ENCODE measurements at regions not wholly inside any gene's neighbourhood (a gene's known extent, or its start where the extent isn't known, plus 50 kb on each side); places are given as distances from the start of the nearest gene placed in this dataset.
"Not testable (repeated sequence)": the region's sequence is repeated elsewhere in the genome, so short reads cannot be mapped to it uniquely, and the experiment has no call there.

DNA sequence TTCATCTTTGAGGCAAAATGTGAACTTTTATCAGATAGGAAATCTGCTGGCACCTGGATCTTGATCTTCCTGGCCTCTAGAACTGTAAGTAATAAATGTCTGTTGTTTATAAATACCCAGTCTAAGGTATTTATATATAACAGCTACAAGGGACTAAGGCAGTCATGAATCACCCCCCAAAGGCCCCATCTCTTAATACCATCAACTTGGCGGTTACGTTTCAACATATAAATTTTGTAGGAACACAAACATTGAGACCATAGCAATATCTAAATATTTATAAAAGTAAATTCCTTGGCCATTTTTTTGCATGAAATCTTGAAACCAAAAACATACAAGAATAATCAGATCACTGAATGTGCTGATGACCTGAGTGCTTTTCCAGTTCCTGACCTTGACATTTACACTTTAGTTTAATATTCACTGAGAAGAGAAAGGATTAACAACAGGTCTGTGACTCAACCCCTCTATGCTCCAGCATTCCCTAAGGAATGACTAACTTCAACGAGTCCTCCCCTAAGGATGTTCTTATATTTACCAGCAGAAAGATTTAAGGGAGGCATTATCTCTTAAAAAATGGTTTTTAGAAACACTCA, 1438.5 kb upstream of the CELF2 start:
- H3K36me3 ChIP-seq (ENCODE audit: insufficient read depth, low read depth, low read length) = no peaks in the 10 kb centered on the region
- H3K9me3 ChIP-seq (ENCODE audit: insufficient read depth, low read depth, low read length) = no peaks in the 10 kb centered on the region
- no peak overlapping the region for H3K9ac ChIP-seq (ENCODE audit: low read depth, low read length)
- H3K4me3 ChIP-seq (ENCODE audit: low read length) = no peak overlapping the region
- no peak overlapping the region for H3K27ac ChIP-seq (ENCODE audit: low read length)
- H3K27me3 ChIP-seq (ENCODE audit: insufficient read depth, low read length) = no peaks in the 10 kb centered on the region
- H3K4me1 ChIP-seq (ENCODE audit: insufficient read depth, low read length) = no peaks in the 10 kb centered on the region

GRCh38 chr10:9582803-9583202, 1434.9 kb upstream of the CELF2 start:
- not testable (repeated sequence) for H3K27me3 ChIP-seq (ENCODE audit: insufficient read depth, low read length); H3K9ac ChIP-seq (ENCODE audit: low read depth, low read length); H3K27ac ChIP-seq (ENCODE audit: low read length); H3K36me3 ChIP-seq (ENCODE audit: insufficient read depth, low read depth, low read length); H3K4me1 ChIP-seq (ENCODE audit: insufficient read depth, low read length); H3K4me3 ChIP-seq (ENCODE audit: low read length); H3K9me3 ChIP-seq (ENCODE audit: insufficient read depth, low read depth, low read length)

DNA sequence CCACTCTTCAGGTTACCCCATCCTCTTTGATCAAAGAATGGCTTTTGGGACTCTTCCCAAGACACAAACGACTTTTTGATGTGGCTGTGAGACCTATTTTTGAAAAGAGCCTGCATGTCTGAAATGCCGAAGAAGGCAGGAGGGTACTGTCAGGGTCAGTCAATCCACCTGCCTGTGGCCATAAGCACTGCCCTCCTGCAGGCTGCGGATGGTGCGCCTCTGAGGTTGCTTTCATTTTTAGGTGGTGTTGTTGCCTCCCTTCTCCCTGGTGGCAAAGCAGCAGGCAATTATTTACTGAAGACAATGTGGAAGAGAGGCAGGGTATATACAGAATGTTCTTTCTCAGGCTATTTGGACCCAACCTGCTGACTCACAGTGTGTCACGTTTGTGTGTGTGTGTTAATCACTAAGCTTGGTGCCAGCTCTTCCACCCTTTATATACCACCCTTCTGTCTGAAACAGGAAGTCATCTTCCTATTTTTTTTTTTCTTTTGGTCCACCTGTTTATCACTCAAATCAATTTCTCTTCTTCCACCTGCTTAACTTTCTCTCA, 1421.2 kb upstream of the CELF2 start:
- H3K36me3 ChIP-seq (ENCODE audit: insufficient read depth, low read depth, low read length) = no peaks in the 10 kb centered on the region
- H3K27ac ChIP-seq (ENCODE audit: low read length) = no peak overlapping the region
- no peak overlapping the region for H3K9ac ChIP-seq (ENCODE audit: low read depth, low read length)
- no peak overlapping the region for H3K4me3 ChIP-seq (ENCODE audit: low read length)
- no peaks in the 10 kb centered on the region for H3K9me3 ChIP-seq (ENCODE audit: insufficient read depth, low read depth, low read length)
- H3K27me3 ChIP-seq (ENCODE audit: insufficient read depth, low read length) = no peaks in the 10 kb centered on the region
- peaks cover 4% of the 10 kb centered on the region; the same call in 1 of the 2 replicates for H3K4me1 ChIP-seq (ENCODE audit: insufficient read depth, low read length)

DNA sequence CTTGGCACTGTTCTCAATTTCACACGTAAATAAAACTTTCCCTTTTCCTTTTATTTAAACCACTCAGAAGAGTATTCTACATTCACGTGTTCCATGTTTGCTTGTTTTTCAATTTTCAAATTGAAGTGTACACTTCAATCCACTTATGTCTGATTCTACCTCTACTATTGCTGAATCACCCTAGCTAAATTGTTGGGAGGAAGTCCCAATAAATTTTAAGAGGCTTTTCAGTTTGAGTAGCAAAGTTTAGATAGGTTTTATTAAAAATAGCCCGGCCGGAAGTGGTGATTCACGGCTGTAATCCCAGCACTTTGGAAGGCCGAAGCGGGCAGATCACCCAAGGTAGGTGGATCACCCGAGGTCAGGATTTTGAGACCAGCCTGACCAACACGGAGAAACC, 1414.7 kb upstream of the CELF2 start:
- Histone ChIP-seq H3K4me3 (ENCODE audit: low read length) (no peak overlapping the region), H3K36me3 (ENCODE audit: insufficient read depth, low read depth, low read length) (no peaks in the 10 kb centered on the region), H3K9me3 (ENCODE audit: insufficient read depth, low read depth, low read length) (no peaks in the 10 kb centered on the region), H3K27me3 (ENCODE audit: insufficient read depth, low read length) (no peaks in the 10 kb centered on the region), H3K4me1 (ENCODE audit: insufficient read depth, low read length) (peaks cover 12% of the 10 kb centered on the region; the same call in 1 of the 2 replicates), H3K9ac (ENCODE audit: low read depth, low read length) (no peak overlapping the region), H3K27ac (ENCODE audit: low read length) (no peak overlapping the region)

- H3K27me3 ChIP-seq (ENCODE audit: insufficient read depth, low read length) = no peaks in the 10 kb centered on the region
- H3K9me3 ChIP-seq (ENCODE audit: insufficient read depth, low read depth, low read length) = no peaks in the 10 kb centered on the region
- H3K9ac ChIP-seq (ENCODE audit: low read depth, low read length) = no peak overlapping the region
- H3K36me3 ChIP-seq (ENCODE audit: insufficient read depth, low read depth, low read length) = no peaks in the 10 kb centered on the region
- H3K27ac ChIP-seq (ENCODE audit: low read length) = no peak overlapping the region
- peaks cover 9% of the 10 kb centered on the region; the same call in 1 of the 2 replicates for H3K4me1 ChIP-seq (ENCODE audit: insufficient read depth, low read length)
- no peak overlapping the region for H3K4me3 ChIP-seq (ENCODE audit: low read length)
Measured at GRCh38 chr10:9603972-9604371, 1413.7 kb upstream of the CELF2 start.

DNA sequence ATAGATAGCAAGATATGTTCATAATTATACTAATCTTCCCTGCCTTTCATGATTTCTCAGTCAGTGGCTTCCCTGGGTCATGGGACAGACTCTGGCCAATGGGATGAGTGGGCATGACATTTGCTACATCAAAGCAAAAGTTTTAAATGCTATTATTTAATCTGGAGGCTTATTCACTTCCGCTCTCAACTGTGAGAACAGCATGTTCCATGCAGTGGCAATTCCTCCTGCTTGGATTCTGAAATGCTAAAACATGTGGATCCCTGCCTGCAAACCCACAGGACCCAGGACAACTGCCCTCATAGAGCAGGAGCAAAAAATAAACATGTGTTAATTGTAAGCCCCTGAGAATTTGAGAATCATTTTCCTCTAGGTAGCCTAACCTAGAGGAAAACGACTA, 1412.4 kb upstream of the CELF2 start:
- no peaks in the 10 kb centered on the region for H3K9me3 ChIP-seq (ENCODE audit: insufficient read depth, low read depth, low read length)
- no peak overlapping the region for H3K4me3 ChIP-seq (ENCODE audit: low read length)
- H3K27me3 ChIP-seq (ENCODE audit: insufficient read depth, low read length) = no peaks in the 10 kb centered on the region
- H3K9ac ChIP-seq (ENCODE audit: low read depth, low read length) = no peak overlapping the region
- H3K36me3 ChIP-seq (ENCODE audit: insufficient read depth, low read depth, low read length) = no peaks in the 10 kb centered on the region
- peaks cover 9% of the 10 kb centered on the region; the same call in 1 of the 2 replicates for H3K4me1 ChIP-seq (ENCODE audit: insufficient read depth, low read length)
- no peak overlapping the region for H3K27ac ChIP-seq (ENCODE audit: low read length)

GRCh38 chr10:9608602-9609001, 1409.1 kb upstream of the CELF2 start:
- peaks cover 9% of the 10 kb centered on the region; the same call in 1 of the 2 replicates for H3K4me1 ChIP-seq (ENCODE audit: insufficient read depth, low read length)
- H3K27me3 ChIP-seq (ENCODE audit: insufficient read depth, low read length) = no peaks in the 10 kb centered on the region
- H3K9ac ChIP-seq (ENCODE audit: low read depth, low read length) = no peak overlapping the region
- no peak overlapping the region for H3K4me3 ChIP-seq (ENCODE audit: low read length)
- H3K27ac ChIP-seq (ENCODE audit: low read length) = no peak overlapping the region
- H3K9me3 ChIP-seq (ENCODE audit: insufficient read depth, low read depth, low read length) = no peaks in the 10 kb centered on the region
- H3K36me3 ChIP-seq (ENCODE audit: insufficient read depth, low read depth, low read length) = no peaks in the 10 kb centered on the region

DNA sequence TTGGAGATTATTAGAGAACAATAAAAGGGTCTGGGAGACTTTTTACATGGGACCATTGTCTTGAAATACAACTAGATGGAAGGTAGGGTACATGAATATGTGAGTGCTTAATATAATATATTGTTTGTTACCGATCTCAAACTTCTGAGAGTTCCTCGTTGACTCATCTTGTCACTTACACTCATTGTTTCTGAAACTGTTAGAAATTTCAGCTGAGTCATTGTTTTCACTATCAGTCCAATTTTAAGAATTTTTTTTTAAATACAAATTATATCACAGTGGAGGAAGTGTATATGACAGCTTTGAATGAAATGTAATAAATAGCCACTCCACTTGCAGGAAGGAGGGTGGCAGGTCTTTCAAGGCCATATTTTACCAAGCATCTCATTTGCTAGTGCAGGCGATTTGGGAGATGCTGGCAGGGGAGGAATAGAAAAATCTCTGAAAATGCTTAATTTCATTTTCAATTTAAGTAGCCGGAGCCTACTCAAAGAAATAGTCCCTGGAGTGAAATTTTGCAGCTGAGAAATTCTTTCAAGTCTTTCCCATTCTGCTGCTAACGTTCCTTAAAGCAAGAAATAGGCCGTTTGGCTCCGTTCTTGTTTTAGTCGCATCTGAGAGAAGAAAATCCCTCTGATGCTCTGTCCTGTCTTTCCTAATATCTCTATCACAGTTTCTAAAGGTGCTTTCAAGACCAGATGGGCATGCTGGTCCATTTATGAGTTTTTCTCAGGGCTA, 1404.2 kb upstream of the CELF2 start:
- H3K4me1 ChIP-seq (ENCODE audit: insufficient read depth, low read length) = no peaks in the 10 kb centered on the region
- no peaks in the 10 kb centered on the region for H3K36me3 ChIP-seq (ENCODE audit: insufficient read depth, low read depth, low read length)
- no peaks in the 10 kb centered on the region for H3K27me3 ChIP-seq (ENCODE audit: insufficient read depth, low read length)
- no peak overlapping the region for H3K27ac ChIP-seq (ENCODE audit: low read length)
- H3K9me3 ChIP-seq (ENCODE audit: insufficient read depth, low read depth, low read length) = no peaks in the 10 kb centered on the region
- H3K9ac ChIP-seq (ENCODE audit: low read depth, low read length) = no peak overlapping the region
- no peak overlapping the region for H3K4me3 ChIP-seq (ENCODE audit: low read length)

DNA sequence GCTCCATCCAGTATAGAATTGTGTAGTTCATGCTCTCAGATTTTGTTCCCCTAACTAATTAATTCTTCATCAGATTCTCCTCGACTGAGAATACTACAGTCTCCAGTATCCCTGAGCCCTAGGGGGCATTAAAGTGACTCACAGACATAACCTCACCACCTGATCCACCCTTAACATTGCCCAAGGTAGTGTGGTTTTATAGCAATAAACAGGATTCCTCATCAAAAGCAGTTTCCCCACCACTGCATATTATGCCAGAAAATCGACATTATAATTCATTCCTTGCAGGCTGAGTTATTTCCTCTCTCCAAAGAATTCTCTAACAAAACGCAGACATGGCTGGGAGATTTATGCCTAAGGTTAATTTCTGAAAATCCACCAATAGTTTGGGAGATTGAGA, 1402.5 kb upstream of the CELF2 start:
- Histone ChIP-seq H3K27ac (ENCODE audit: low read length) (no peak overlapping the region), H3K4me3 (ENCODE audit: low read length) (no peak overlapping the region), H3K4me1 (ENCODE audit: insufficient read depth, low read length) (no peaks in the 10 kb centered on the region), H3K9me3 (ENCODE audit: insufficient read depth, low read depth, low read length) (0 out of 2 replicates have a peak, but pooled peaks cover 7% of the 10 kb centered on the region), H3K9ac (ENCODE audit: low read depth, low read length) (no peak overlapping the region), H3K36me3 (ENCODE audit: insufficient read depth, low read depth, low read length) (no peaks in the 10 kb centered on the region), H3K27me3 (ENCODE audit: insufficient read depth, low read length) (no peaks in the 10 kb centered on the region)

- Histone ChIP-seq H3K27ac (ENCODE audit: low read length) (no peak overlapping the region), H3K27me3 (ENCODE audit: insufficient read depth, low read length) (no peaks in the 10 kb centered on the region), H3K4me1 (ENCODE audit: insufficient read depth, low read length) (no peaks in the 10 kb centered on the region; the same call in 1 of the 2 replicates), H3K9me3 (ENCODE audit: insufficient read depth, low read depth, low read length) (peaks cover 7% of the 10 kb centered on the region; the same call in 1 of the 2 replicates), H3K9ac (ENCODE audit: low read depth, low read length) (no peak overlapping the region), H3K36me3 (ENCODE audit: insufficient read depth, low read depth, low read length) (no peaks in the 10 kb centered on the region), H3K4me3 (ENCODE audit: low read length) (no peak overlapping the region)
Measured at GRCh38 chr10:9621216-9621615, 1396.5 kb upstream of the CELF2 start.

DNA sequence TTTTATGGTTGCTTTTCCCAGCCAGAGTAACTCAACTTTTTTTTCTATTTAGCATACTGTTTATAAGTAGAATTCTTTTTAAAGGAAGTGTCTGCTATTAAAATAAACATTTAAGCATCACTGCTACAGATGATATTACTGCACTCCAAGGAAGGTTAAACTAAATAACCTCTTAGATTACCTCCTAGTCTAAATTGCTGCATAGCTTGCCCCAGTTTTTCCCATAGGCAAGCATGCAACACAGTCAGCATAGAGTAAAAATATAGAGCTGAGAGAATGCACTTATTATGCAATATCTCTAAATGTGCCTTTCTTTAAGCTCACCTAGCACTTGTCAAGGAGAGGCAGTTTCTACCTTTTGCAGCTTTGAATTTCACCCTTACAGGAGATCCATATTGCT, 1392.4 kb upstream of the CELF2 start:
- H3K9me3 ChIP-seq (ENCODE audit: insufficient read depth, low read depth, low read length) = no peaks in the 10 kb centered on the region; the same call in 1 of the 2 replicates
- no peak overlapping the region for H3K27ac ChIP-seq (ENCODE audit: low read length)
- H3K9ac ChIP-seq (ENCODE audit: low read depth, low read length) = no peak overlapping the region
- no peaks in the 10 kb centered on the region for H3K27me3 ChIP-seq (ENCODE audit: insufficient read depth, low read length)
- no peak overlapping the region for H3K4me3 ChIP-seq (ENCODE audit: low read length)
- H3K36me3 ChIP-seq (ENCODE audit: insufficient read depth, low read depth, low read length) = no peaks in the 10 kb centered on the region
- H3K4me1 ChIP-seq (ENCODE audit: insufficient read depth, low read length) = no peaks in the 10 kb centered on the region; the same call in 1 of the 2 replicates

DNA sequence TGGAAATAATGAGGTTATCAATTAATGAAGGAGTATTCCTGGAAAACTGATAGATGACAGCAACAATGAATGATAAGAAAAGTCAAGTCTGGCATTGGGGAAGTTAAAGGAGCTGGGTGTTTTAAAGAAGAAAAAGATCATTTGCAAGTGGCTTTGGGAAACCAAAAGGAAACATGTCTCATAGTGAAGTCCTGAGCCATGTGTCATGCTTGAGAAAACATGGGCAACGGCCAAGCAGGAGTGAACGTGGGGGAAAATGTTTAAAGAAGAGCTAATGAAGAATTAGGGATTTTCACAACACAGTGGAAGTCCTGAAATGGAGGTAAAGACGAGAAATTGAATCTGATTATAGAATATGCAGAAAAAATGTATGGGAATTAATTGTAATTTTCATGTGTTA, 1383.2 kb upstream of the CELF2 start:
- Histone ChIP-seq H3K4me1 (ENCODE audit: insufficient read depth, low read length) (no peaks in the 10 kb centered on the region), H3K27me3 (ENCODE audit: insufficient read depth, low read length) (no peaks in the 10 kb centered on the region), H3K9ac (ENCODE audit: low read depth, low read length) (no peak overlapping the region), H3K36me3 (ENCODE audit: insufficient read depth, low read depth, low read length) (no peaks in the 10 kb centered on the region), H3K4me3 (ENCODE audit: low read length) (no peak overlapping the region), H3K9me3 (ENCODE audit: insufficient read depth, low read depth, low read length) (no peaks in the 10 kb centered on the region), H3K27ac (ENCODE audit: low read length) (no peak overlapping the region)
